GM19455 (cell line): ENCODE measurements at regions not wholly inside any gene's neighbourhood (a gene's known extent, or its start where the extent isn't known, plus 50 kb on each side); places are given as distances from the start of the nearest gene placed in this dataset.

Experiments used
- ATAC-seq: cut with Tn5 transposase; IDR thresholded peaks from one replicate; pipeline ENCODE4 v1.9.1; 2021; ENCODE audit not compliant: unreplicated experiment

- no peak for ATAC-seq
Observed at GRCh38 chr10:2870654-2871053, 196.7 kb upstream of the PFKP start.

- no peak for ATAC-seq
Observed at GRCh38 chr10:2867788-2868299, 199.5 kb upstream of the PFKP start.

- ATAC-seq, result no peak
Observed at GRCh38 chr10:2866569-2866968, 200.8 kb upstream of the PFKP start.

GRCh38 chr10:2861632-2862210, 205.6 kb upstream of the PFKP start:
- no peak for ATAC-seq

- no peak for ATAC-seq
Observed at GRCh38 chr10:2858452-2858851, 208.9 kb upstream of the PFKP start.

- no peak for ATAC-seq
Observed at GRCh38 chr10:2856598-2856997, 210.8 kb upstream of the PFKP start.

GRCh38 chr10:2852574-2853323, 214.6 kb upstream of the PFKP start:
- no peak for ATAC-seq

- ATAC-seq, result no peak
Observed at GRCh38 chr10:2851566-2851965, 215.8 kb upstream of the PFKP start.

GRCh38 chr10:2850202-2850601, 217.1 kb upstream of the PFKP start:
- no peak for ATAC-seq

GRCh38 chr10:2844925-2845324, 222.4 kb upstream of the PFKP start:
- ATAC-seq, result no peak

GRCh38 chr10:2839081-2839725, 228.1 kb upstream of the PFKP start:
- ATAC-seq, result no peak

- no peak for ATAC-seq
Observed at GRCh38 chr10:2837674-2838073, 229.7 kb upstream of the PFKP start.

- no peak for ATAC-seq
Observed at GRCh38 chr10:2836921-2837662, 230.3 kb upstream of the PFKP start.

- ATAC-seq, result no peak
Observed at GRCh38 chr10:2834214-2834613, 233.1 kb upstream of the PFKP start.

GRCh38 chr10:2831509-2831908, 235.8 kb upstream of the PFKP start:
- no peak for ATAC-seq

- no peak for ATAC-seq
Observed at GRCh38 chr10:2828741-2829140, 238.6 kb upstream of the PFKP start.

- ATAC-seq, result no peak
Observed at GRCh38 chr10:2826675-2827074, 240.7 kb upstream of the PFKP start.

GRCh38 chr10:2825841-2826240, 241.5 kb upstream of the PFKP start:
- ATAC-seq, result no peak

GRCh38 chr10:2817940-2818636, 249.3 kb upstream of the PFKP start:
- no peak for ATAC-seq

GRCh38 chr10:2813693-2814092, 253.7 kb upstream of the PFKP start:
- ATAC-seq, result no peak

GRCh38 chr10:2813286-2813685, 254.1 kb upstream of the PFKP start:
- no peak for ATAC-seq
